ENCODE measurements at regions not wholly inside any gene's neighbourhood (a gene's known extent, or its start where the extent isn't known, plus 50 kb on each side); places are given as distances from the start of the nearest gene placed in this dataset.

GRCh38 chr2:67524777-67525176 is 127.6 kb downstream of the ETAA1 start:
- TF ChIP-seq CTCF (IDR thresholded peaks at IDR 0.05; ENCODE audit: low read length) (no peak), EZH2 (IDR thresholded peaks at IDR 0.05; ENCODE audit: borderline replicate concordance, low read length) (no peak)

Data from OCI-LY1 (cell line).